SK-N-SH (cell line): ENCODE measurements at regions not wholly inside any gene's neighbourhood (a gene's known extent, or its start where the extent isn't known, plus 50 kb on each side); places are given as distances from the start of the nearest gene placed in this dataset.

Experiments
- ELF1 ChIP-seq: IDR thresholded peaks from 2 replicates; pipeline ENCODE4 v1.4.0; 2012
- JUND ChIP-seq: IDR thresholded peaks from 2 replicates; pipeline ENCODE4 v1.4.0; 2012
- MXI1 ChIP-seq: IDR thresholded peaks from 2 replicates; pipeline ENCODE4 v1.6.1; 2012; ENCODE audit warnings: mild to moderate bottlenecking, low read depth, low read length, improper control_type of control experiment
- SIN3A ChIP-seq: IDR thresholded peaks from 2 replicates; pipeline ENCODE4 v1.6.1; 2012; ENCODE audit warnings: low read depth, mild to moderate bottlenecking, low read length, moderate library complexity, borderline replicate concordance
- TEAD4 ChIP-seq: IDR thresholded peaks from 2 replicates; pipeline ENCODE4 v1.4.0; 2012; ENCODE audit warnings: mild to moderate bottlenecking, borderline replicate concordance; ENCODE audit not compliant: insufficient read depth
- TF ChIP-seq, protein P1 (sequence below): fragments of 200-600 bp; sonication (generic); IDR thresholded peaks from 2 replicates; pipeline ENCODE4 v1.6.1; 2017; ENCODE audit warnings: antibody characterized with exemption, mild to moderate bottlenecking, moderate library complexity

- TF ChIP-seq, protein P1, sequence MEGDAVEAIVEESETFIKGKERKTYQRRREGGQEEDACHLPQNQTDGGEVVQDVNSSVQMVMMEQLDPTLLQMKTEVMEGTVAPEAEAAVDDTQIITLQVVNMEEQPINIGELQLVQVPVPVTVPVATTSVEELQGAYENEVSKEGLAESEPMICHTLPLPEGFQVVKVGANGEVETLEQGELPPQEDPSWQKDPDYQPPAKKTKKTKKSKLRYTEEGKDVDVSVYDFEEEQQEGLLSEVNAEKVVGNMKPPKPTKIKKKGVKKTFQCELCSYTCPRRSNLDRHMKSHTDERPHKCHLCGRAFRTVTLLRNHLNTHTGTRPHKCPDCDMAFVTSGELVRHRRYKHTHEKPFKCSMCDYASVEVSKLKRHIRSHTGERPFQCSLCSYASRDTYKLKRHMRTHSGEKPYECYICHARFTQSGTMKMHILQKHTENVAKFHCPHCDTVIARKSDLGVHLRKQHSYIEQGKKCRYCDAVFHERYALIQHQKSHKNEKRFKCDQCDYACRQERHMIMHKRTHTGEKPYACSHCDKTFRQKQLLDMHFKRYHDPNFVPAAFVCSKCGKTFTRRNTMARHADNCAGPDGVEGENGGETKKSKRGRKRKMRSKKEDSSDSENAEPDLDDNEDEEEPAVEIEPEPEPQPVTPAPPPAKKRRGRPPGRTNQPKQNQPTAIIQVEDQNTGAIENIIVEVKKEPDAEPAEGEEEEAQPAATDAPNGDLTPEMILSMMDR, result no peak
- TF ChIP-seq JUND (no peak), MXI1 (no peak), ELF1 (no peak), SIN3A (no peak), TEAD4 (no peak)
These were observed 102.4 kb downstream of the BARX1 start for GRCh38 chr9:93852728-93853127.
